OCI-LY1 (cell line): ENCODE measurements at regions not wholly inside any gene's neighbourhood (a gene's known extent, or its start where the extent isn't known, plus 50 kb on each side); places are given as distances from the start of the nearest gene placed in this dataset.

Source experiments
- CTCF ChIP-seq: fragments of 200-600 bp; sonication (generic), shearing (Covaris generic); IDR thresholded peaks from 2 replicates; pipeline ENCODE4 v1.5.1; 2017; ENCODE audit warnings: mild to moderate bottlenecking, antibody characterized with exemption, low read length, moderate library complexity, mixed read lengths
- EZH2 ChIP-seq: fragments of 200-600 bp; sonication (generic), shearing (Covaris generic); IDR thresholded peaks from 2 replicates; pipeline ENCODE4 v1.8.0; 2017; ENCODE audit warnings: borderline replicate concordance, mixed run types, mild to moderate bottlenecking, antibody characterized with exemption, low read length, moderate library complexity, mixed read lengths

- TF ChIP-seq CTCF (no peak), EZH2 (no peak)
Measured at GRCh38 chr3:65230261-65231139, 542.7 kb upstream of the ADAMTS9 start.
